ENCODE measurements at regions not wholly inside any gene's neighbourhood (a gene's known extent, or its start where the extent isn't known, plus 50 kb on each side); places are given as distances from the start of the nearest gene placed in this dataset.

DNA sequence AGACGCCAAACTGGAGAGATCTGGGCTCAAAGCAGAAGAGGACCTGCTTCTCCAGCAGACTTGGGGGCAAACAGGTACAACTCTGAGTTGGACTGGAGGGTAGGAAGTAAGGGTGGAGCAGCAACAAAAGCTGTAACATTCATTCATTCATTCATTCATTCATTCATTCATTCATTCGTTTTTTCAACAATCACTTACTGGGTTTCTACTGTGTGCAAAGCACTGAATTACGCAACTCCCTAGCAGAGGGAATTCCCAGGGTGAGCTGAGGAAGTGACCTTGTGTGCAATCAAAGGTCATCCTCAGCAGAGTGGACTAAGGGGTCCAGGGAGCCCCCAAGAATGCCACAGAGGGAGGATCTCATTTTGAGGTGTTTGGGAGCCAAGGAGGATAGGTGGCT is 231.1 kb upstream of the SDK2 start:
- Histone ChIP-seq H3K4me1 (no peaks in the 10 kb centered on the region), H3K27ac (no peak overlapping the region), H3K9me3 (no peaks in the 10 kb centered on the region), H3K27me3 (no peaks in the 10 kb centered on the region), H3K4me3 (no peak overlapping the region), H3K36me3 (no peaks in the 10 kb centered on the region)
- TF ChIP-seq, protein P1, sequence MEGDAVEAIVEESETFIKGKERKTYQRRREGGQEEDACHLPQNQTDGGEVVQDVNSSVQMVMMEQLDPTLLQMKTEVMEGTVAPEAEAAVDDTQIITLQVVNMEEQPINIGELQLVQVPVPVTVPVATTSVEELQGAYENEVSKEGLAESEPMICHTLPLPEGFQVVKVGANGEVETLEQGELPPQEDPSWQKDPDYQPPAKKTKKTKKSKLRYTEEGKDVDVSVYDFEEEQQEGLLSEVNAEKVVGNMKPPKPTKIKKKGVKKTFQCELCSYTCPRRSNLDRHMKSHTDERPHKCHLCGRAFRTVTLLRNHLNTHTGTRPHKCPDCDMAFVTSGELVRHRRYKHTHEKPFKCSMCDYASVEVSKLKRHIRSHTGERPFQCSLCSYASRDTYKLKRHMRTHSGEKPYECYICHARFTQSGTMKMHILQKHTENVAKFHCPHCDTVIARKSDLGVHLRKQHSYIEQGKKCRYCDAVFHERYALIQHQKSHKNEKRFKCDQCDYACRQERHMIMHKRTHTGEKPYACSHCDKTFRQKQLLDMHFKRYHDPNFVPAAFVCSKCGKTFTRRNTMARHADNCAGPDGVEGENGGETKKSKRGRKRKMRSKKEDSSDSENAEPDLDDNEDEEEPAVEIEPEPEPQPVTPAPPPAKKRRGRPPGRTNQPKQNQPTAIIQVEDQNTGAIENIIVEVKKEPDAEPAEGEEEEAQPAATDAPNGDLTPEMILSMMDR (IDR thresholded peaks at IDR 0.05), result no peak
- no peak for TF ChIP-seq POLR2A (IDR thresholded peaks at IDR 0.05)
- no peak for TF ChIP-seq EP300 (IDR thresholded peaks at IDR 0.05)
- no peak for DNase-seq (ENCODE audit: low spot score in 2 of 2)
- 37 to 42% methylated on average over 3 of the region's 3 CpGs for WGBS, 2 donors

DNA sequence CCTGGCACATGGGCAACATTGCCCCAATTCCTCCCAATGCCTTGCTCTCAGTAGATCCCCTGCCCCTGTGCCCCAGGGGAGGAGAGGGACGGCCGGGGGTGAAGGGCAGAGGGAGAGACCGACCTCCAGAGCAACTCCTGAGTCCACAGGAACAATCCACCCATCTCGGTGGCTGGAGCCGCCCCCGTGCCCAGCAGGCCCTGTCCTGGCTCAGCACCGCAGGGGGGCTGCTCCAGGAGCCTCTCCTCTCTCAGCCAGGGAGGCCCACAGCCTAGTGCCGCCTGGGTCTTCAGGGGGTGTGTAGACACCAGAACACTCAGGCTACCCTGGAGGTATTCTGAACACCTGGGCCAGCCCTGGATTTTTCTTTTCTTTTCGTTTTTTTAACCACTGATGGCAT is 233.7 kb upstream of the SDK2 start:
- Histone ChIP-seq H3K9me3 (no peaks in the 10 kb centered on the region), H3K36me3 (no peaks in the 10 kb centered on the region), H3K27me3 (no peaks in the 10 kb centered on the region), H3K27ac (no peak overlapping the region), H3K4me3 (no peak overlapping the region), H3K4me1 (no peaks in the 10 kb centered on the region)
- 65 to 74% methylated on average over 8 to 9 of the region's 9 CpGs for WGBS, 2 donors
- DNase-seq (ENCODE audit: low spot score in 2 of 2), result no peak
- TF ChIP-seq EP300 (IDR thresholded peaks at IDR 0.05) (no peak), POLR2A (IDR thresholded peaks at IDR 0.05) (no peak)
- TF ChIP-seq, protein P1 (IDR thresholded peaks at IDR 0.05), result no peak

DNA sequence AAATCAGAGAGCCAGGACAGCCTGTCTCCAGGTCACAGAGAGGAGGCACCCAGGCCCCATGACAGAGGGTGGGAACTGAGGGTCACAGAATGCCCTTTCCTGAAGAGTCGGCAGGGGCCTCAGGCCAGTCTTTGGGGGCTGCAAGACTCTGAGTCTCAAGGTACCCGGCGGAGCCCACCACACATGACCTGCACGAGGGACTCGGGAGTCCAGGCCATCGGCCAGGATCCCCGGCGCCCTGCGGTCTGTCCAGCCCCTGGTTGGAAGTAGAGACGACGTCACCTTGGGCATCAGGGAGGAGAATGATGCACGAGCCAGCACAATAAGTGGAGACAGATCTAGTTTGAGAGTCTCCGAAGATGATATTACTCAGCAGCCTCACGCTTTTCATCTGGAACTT is 234.7 kb upstream of the SDK2 start:
- H3K4me3 ChIP-seq, result no peak overlapping the region
- no peak for DNase-seq (ENCODE audit: low spot score in 2 of 2)
- H3K27ac ChIP-seq, result no peak overlapping the region
- H3K4me1 ChIP-seq, result no peaks in the 10 kb centered on the region
- 74 to 75% methylated on average over 14 of the region's 14 CpGs for WGBS, 2 donors
- H3K36me3 ChIP-seq, result no peaks in the 10 kb centered on the region
- TF ChIP-seq EP300 (IDR thresholded peaks at IDR 0.05), result no peak
- TF ChIP-seq POLR2A (IDR thresholded peaks at IDR 0.05), result no peak
- H3K27me3 ChIP-seq, result no peaks in the 10 kb centered on the region
- no peaks in the 10 kb centered on the region for H3K9me3 ChIP-seq

- WGBS, 2 donors, result 57 to 59% methylated on average over 5 of the region's 5 CpGs
- Histone ChIP-seq H3K4me3 (no peak overlapping the region), H3K36me3 (no peaks in the 10 kb centered on the region), H3K9me3 (no peaks in the 10 kb centered on the region), H3K4me1 (no peaks in the 10 kb centered on the region), H3K27me3 (peaks cover 0 to 3% of the 10 kb centered on the region in 2 donors), H3K27ac (no peak overlapping the region)
- no peak for DNase-seq (ENCODE audit: low spot score in 2 of 2)
- TF ChIP-seq EP300 (IDR thresholded peaks at IDR 0.05) (no peak), POLR2A (IDR thresholded peaks at IDR 0.05) (no peak)
- TF ChIP-seq, protein P1 (IDR thresholded peaks at IDR 0.05), result no peak
Observed at GRCh38 chr17:73879987-73880386, 235.7 kb upstream of the SDK2 start.

DNA sequence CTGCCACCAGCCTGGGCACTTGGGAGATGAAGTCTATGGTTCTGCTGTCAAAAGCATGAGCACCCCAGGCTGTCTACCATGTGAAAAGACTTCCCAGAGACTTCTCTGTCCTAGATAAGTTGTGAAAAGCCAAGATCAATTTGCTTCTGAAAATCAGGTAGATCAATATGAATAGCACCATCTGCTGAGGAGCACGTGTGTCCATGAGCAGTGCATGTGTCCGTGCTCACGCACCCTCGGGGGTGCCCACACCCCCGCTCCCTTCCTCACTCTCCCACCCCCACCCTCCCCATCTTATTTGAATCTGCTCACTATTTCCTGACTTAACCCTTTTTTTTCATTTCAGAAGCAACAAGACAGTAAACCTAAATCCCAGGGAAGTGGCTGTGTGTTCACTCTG is 238.3 kb upstream of the SDK2 start:
- TF ChIP-seq, protein P1 (IDR thresholded peaks at IDR 0.05), result no peak
- TF ChIP-seq POLR2A (IDR thresholded peaks at IDR 0.05) (no peak), EP300 (IDR thresholded peaks at IDR 0.05) (no peak)
- H3K36me3 ChIP-seq, result no peaks in the 10 kb centered on the region
- H3K9me3 ChIP-seq, result no peaks in the 10 kb centered on the region
- WGBS, 2 donors, result 25 to 34% methylated on average over 5 of the region's 5 CpGs
- no peak overlapping the region for H3K27ac ChIP-seq
- H3K4me1 ChIP-seq, result no peaks in the 10 kb centered on the region
- no peak for DNase-seq (ENCODE audit: low spot score in 2 of 2)
- H3K27me3 ChIP-seq, result peaks cover 0 to 3% of the 10 kb centered on the region in 2 donors
- no peak overlapping the region for H3K4me3 ChIP-seq

DNA sequence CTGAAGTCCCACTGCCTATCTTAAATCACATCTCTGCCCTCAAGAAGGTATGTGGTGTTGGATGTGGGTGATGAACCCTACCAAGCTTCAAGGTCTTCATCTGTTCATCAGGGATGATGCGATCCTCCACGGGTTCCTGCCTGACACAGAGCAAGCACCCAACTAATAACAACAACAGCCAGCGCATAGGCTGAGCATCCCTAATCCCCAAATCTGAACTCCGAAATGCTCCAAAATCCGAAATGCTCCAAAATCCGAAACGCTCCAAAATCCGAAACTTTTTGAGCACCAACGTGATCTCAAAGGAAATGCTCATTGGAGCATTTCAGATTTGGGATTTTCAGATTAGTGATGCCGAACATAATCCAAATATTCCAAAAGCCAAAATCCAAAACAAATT is 238.9 kb upstream of the SDK2 start:
- H3K27me3 ChIP-seq, result peaks cover 0 to 3% of the 10 kb centered on the region in 2 donors
- 84 to 90% methylated on average over 10 of the region's 10 CpGs for WGBS, 2 donors
- DNase-seq (ENCODE audit: low spot score in 2 of 2), result no peak

More for the DNA sequence above, 238.9 kb upstream of the SDK2 start:
- Histone ChIP-seq H3K9me3 (no peaks in the 10 kb centered on the region), H3K36me3 (no peaks in the 10 kb centered on the region), H3K4me3 (no peak overlapping the region), H3K27ac (no peak overlapping the region), H3K4me1 (no peaks in the 10 kb centered on the region)
- TF ChIP-seq POLR2A (IDR thresholded peaks at IDR 0.05), result no peak
- TF ChIP-seq EP300 (IDR thresholded peaks at IDR 0.05), result no peak
- TF ChIP-seq, protein P1 (IDR thresholded peaks at IDR 0.05), result no peak

Data from tibial nerve (tissue), 4 donors.